ENCODE measurements at regions not wholly inside any gene's neighbourhood (a gene's known extent, or its start where the extent isn't known, plus 50 kb on each side); places are given as distances from the start of the nearest gene placed in this dataset.

GRCh38 chr7:10429031-10429430 lies 544.6 kb upstream of the PHF14 start:
- Histone ChIP-seq H3K27me3 (no peaks in the 10 kb centered on the region), H3K27ac (no peak overlapping the region), H3K4me3 (no peak overlapping the region), H3K36me3 (no peaks in the 10 kb centered on the region), H3K9me3 (ENCODE audit: low read depth) (no peaks in the 10 kb centered on the region), H3K4me1 (ENCODE audit: low read depth) (no peaks in the 10 kb centered on the region)
- DNase-seq (ENCODE audit: low read depth in 1 of 2, low spot score in 1 of 2), result no peak
- no peak for TF ChIP-seq CTCF (IDR thresholded peaks at IDR 0.05; ENCODE audit: low read depth, low read length)

GRCh38 chr7:10429511-10429910 lies 544.2 kb upstream of the PHF14 start:
- Histone ChIP-seq H3K27me3 (no peaks in the 10 kb centered on the region), H3K4me1 (ENCODE audit: low read depth) (no peaks in the 10 kb centered on the region), H3K4me3 (no peak overlapping the region), H3K27ac (no peak overlapping the region), H3K9me3 (ENCODE audit: low read depth) (no peaks in the 10 kb centered on the region), H3K36me3 (no peaks in the 10 kb centered on the region)
- TF ChIP-seq CTCF (IDR thresholded peaks at IDR 0.05; ENCODE audit: low read depth, low read length), result no peak
- no peak for DNase-seq (ENCODE audit: low read depth in 1 of 2, low spot score in 1 of 2)

- Histone ChIP-seq H3K9me3 (ENCODE audit: low read depth) (no peaks in the 10 kb centered on the region), H3K27ac (no peak overlapping the region)
These were observed 537.4 kb upstream of the PHF14 start for GRCh38 chr7:10436302-10436701.

GRCh38 chr7:10439027-10439426 lies 534.6 kb upstream of the PHF14 start:
- Histone ChIP-seq H3K4me1 (ENCODE audit: low read depth) (no peaks in the 10 kb centered on the region), H3K4me3 (no peak overlapping the region), H3K27ac (no peak overlapping the region), H3K36me3 (no peaks in the 10 kb centered on the region), H3K27me3 (no peaks in the 10 kb centered on the region), H3K9me3 (ENCODE audit: low read depth) (no peaks in the 10 kb centered on the region)
- DNase-seq (ENCODE audit: low read depth in 1 of 2, low spot score in 1 of 2), result no peak
- TF ChIP-seq CTCF (IDR thresholded peaks at IDR 0.05; ENCODE audit: low read depth, low read length), result no peak

More at GRCh38 chr7:10436302-10436701, 537.4 kb upstream of the PHF14 start:
- Histone ChIP-seq H3K27me3 (no peaks in the 10 kb centered on the region), H3K4me1 (ENCODE audit: low read depth) (no peaks in the 10 kb centered on the region), H3K4me3 (no peak overlapping the region), H3K36me3 (no peaks in the 10 kb centered on the region)
- no peak for TF ChIP-seq CTCF (IDR thresholded peaks at IDR 0.05; ENCODE audit: low read depth, low read length)
- no peak for DNase-seq (ENCODE audit: low read depth in 1 of 2, low spot score in 1 of 2)

- H3K36me3 ChIP-seq, result no peaks in the 10 kb centered on the region
- H3K4me3 ChIP-seq, result no peak overlapping the region
- H3K27me3 ChIP-seq, result no peaks in the 10 kb centered on the region
- DNase-seq (ENCODE audit: low read depth in 1 of 2, low spot score in 1 of 2), result no peak
- no peaks in the 10 kb centered on the region for H3K4me1 ChIP-seq (ENCODE audit: low read depth)
- H3K9me3 ChIP-seq (ENCODE audit: low read depth), result no peaks in the 10 kb centered on the region
- H3K27ac ChIP-seq, result no peak overlapping the region
- no peak for TF ChIP-seq CTCF (IDR thresholded peaks at IDR 0.05; ENCODE audit: low read depth, low read length)
These were observed 517.7 kb upstream of the PHF14 start for GRCh38 chr7:10455936-10456335.

- Histone ChIP-seq H3K4me3 (no peak overlapping the region), H3K9me3 (ENCODE audit: low read depth) (no peaks in the 10 kb centered on the region), H3K36me3 (no peaks in the 10 kb centered on the region), H3K27ac (no peak overlapping the region), H3K4me1 (ENCODE audit: low read depth) (no peaks in the 10 kb centered on the region), H3K27me3 (no peaks in the 10 kb centered on the region)
- no peak for DNase-seq (ENCODE audit: low read depth in 1 of 2, low spot score in 1 of 2)
- no peak for TF ChIP-seq CTCF (IDR thresholded peaks at IDR 0.05; ENCODE audit: low read depth, low read length)
These were observed 513.2 kb upstream of the PHF14 start for GRCh38 chr7:10460474-10460873.

Measured in cardiac muscle cell (in vitro differentiated cells and primary cell).